GM21576 (cell line): ENCODE measurements at regions not wholly inside any gene's neighbourhood (a gene's known extent, or its start where the extent isn't known, plus 50 kb on each side); places are given as distances from the start of the nearest gene placed in this dataset.
"Not testable (repeated sequence)": the region's sequence is repeated elsewhere in the genome, so short reads cannot be mapped to it uniquely, and the experiment has no call there.

Source experiments
- ATAC-seq: cut with Tn5 transposase; IDR thresholded peaks from one replicate; pipeline ENCODE4 v1.9.1; 2021; ENCODE audit warnings: mild to moderate bottlenecking, moderate library complexity; ENCODE audit not compliant: unreplicated experiment

GRCh38 chrX:40883021-40883619 is 147.8 kb upstream of the MED14 start:
- no peak for ATAC-seq

- no peak for ATAC-seq
These were observed 150.6 kb upstream of the MED14 start for GRCh38 chrX:40885989-40886388.

GRCh38 chrX:40887476-40887875 is 152.1 kb upstream of the MED14 start:
- ATAC-seq: no peak

GRCh38 chrX:40891798-40892197 is 156.5 kb upstream of the MED14 start:
- no peak for ATAC-seq

- ATAC-seq: no peak
These were observed 158.0 kb upstream of the MED14 start for GRCh38 chrX:40893251-40893910.

- ATAC-seq: no peak
These were observed 159.9 kb upstream of the MED14 start for GRCh38 chrX:40895246-40895645.

- no peak for ATAC-seq
These were observed 162.5 kb upstream of the MED14 start for GRCh38 chrX:40897718-40898270.

- ATAC-seq: not testable (repeated sequence)
These were observed 169.4 kb upstream of the MED14 start for GRCh38 chrX:40904739-40905138.

GRCh38 chrX:40908026-40908425 is 172.7 kb upstream of the MED14 start:
- no peak for ATAC-seq

GRCh38 chrX:40908857-40909475 is 173.6 kb upstream of the MED14 start:
- no peak for ATAC-seq

- no peak for ATAC-seq
These were observed 173.1 kb upstream of the USP9X start for GRCh38 chrX:40912166-40912565.

GRCh38 chrX:40912576-40912975 is 172.7 kb upstream of the USP9X start:
- ATAC-seq: no peak

- ATAC-seq: no peak
These were observed 164.9 kb upstream of the USP9X start for GRCh38 chrX:40920351-40920750.

GRCh38 chrX:40922307-40922706 is 162.9 kb upstream of the USP9X start:
- no peak for ATAC-seq

GRCh38 chrX:40926739-40927427 is 158.4 kb upstream of the USP9X start:
- not testable (repeated sequence) for ATAC-seq

GRCh38 chrX:40928076-40928475 is 157.2 kb upstream of the USP9X start:
- ATAC-seq: no peak

GRCh38 chrX:40931921-40932320 is 153.3 kb upstream of the USP9X start:
- ATAC-seq: no peak

GRCh38 chrX:40933132-40933705 is 152.0 kb upstream of the USP9X start:
- no peak for ATAC-seq

- no peak for ATAC-seq
These were observed 151.4 kb upstream of the USP9X start for GRCh38 chrX:40933706-40934425.

GRCh38 chrX:40936827-40937226 is 148.4 kb upstream of the USP9X start:
- ATAC-seq: no peak

- ATAC-seq: no peak
These were observed 146.8 kb upstream of the USP9X start for GRCh38 chrX:40938423-40938822.
